GM18867 (cell line): ENCODE measurements at regions not wholly inside any gene's neighbourhood (a gene's known extent, or its start where the extent isn't known, plus 50 kb on each side); places are given as distances from the start of the nearest gene placed in this dataset.
"Not testable (repeated sequence)": the region's sequence is repeated elsewhere in the genome, so short reads cannot be mapped to it uniquely, and the experiment has no call there.

Source experiments
- ATAC-seq: cut with Tn5 transposase; IDR thresholded peaks from one replicate; pipeline ENCODE4 v1.9.1; 2021; ENCODE audit warnings: mild to moderate bottlenecking, moderate library complexity; ENCODE audit not compliant: unreplicated experiment

DNA sequence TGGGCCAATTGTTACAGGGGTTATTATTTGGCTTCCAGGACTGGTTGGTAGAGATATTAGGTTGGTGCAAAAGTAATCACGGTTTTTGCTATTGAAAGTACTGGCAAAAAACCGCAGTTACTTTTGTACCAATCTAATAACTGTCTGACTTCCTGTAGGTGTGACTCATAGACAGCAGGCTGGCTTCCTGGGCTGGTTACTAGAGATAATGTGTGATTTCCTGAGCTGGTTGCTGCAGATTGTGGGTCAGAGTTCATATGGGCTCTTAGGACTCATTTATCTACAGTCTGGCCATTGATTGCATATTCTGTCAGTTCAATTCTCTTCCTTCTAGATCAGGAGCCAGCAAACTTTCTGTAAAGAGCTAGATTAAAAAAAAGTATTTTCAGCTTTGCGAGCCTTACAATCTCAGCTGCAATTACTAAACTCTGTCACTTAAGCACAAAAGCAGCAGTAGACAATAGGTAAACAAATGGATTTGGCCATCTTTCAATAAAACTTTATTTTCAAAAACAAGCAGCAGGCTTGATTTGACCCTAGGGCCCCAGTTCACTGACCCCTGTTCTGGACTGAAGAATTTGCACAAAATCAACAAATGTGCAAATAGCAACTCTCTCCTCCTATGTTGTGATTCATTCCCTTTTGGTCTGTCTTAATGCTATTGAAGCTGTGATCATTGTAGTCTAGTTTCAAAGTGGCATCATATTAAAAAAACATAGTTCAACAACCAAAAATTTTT lies 50.8 kb upstream of the BOD1L1 start:
- ATAC-seq = no peak

DNA sequence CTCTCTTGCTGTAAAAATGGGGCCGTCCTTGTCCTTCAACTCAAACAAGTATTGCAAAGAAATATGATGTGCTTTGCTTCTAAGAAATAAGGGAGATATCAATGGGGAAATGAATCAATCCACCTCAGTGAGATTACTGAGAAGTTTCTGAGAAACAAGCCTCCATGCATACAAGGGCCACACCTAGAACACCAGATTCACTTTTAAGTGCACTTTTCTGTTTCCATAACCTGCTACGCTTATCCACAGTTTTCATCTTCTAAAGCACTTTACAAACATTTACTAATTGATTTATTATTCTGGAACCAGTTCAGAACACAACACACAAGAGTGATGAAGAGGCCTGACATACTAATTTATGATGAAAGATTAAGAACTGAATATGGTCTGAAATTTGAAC lies 54.0 kb upstream of the BOD1L1 start:
- no peak for ATAC-seq

DNA sequence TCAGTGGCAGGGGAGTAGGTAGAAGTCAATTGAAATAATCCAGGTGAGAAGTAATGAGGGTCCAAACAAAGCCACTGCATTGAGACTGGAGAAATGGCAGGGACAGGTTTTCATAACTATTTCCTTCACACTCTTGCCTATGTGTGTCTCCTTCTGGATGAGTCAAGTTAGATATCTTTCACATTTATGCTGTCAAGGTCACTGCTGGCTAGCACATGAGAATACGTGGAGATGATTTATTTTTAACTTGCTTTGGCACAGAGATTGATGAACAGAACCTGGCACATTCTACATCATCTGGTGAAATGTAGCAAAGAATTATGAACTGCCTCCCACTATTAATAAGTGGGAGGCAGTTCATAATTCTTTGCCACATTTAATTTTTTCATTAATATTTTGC lies 66.7 kb upstream of the BOD1L1 start:
- ATAC-seq = no peak

DNA sequence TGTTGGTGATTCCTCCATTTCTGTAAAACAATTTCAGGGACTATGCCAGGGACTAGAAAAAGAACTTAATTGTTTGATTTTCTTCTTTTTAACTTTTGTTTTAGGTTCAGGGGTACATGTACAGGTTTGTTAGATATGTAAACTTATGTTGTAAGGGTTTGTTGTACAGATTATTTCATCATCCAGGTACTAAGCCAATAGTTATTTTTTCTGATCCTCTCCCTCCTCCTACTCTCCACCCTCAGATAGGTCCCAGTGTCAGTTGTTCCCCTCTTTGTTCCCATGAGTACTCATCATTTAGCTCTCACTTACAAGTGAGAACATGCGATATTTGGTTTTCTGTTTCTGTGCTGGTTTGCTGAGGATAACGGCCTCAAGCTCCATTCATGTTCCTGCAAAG lies 70.8 kb upstream of the BOD1L1 start:
- ATAC-seq = no peak

DNA sequence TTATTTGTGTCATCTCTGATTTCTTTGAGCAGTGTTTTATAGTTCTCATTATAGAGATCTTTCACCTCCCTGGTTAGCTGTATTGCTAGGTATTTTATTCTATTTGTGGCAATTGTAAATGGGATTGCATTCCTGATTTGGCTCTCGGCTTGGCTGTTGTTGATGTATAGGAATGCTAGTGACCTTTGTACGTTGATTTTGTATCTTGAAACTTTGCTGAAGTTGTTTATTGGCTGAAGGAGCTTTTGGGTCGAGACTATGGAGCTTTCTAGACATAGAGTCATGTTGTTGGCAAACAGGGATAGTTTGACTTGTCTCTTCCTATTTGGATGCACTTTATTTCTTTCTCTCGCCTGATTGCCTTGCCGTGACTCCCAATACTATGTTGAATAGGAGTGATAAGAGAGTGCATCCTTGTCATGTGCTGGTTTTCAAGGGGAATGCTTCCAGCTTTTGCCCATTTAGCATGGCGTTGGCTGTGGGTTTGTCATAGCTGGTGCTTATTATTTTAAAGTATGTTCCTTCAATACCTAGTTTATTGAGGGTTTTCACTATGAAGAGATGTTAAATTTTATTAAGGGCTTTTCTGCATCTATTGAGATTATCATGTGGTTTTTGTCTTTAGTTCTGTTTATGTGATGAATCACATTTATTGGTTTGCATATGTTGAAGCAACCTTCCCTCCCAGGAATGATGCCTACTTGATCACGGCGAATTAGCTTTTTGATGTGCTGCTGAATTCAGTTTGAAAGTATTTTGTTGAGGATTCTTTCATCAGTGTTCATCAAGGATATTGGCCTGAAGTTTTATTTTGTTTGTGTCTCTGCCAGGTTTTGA lies 72.7 kb upstream of the BOD1L1 start:
- no peak for ATAC-seq

DNA sequence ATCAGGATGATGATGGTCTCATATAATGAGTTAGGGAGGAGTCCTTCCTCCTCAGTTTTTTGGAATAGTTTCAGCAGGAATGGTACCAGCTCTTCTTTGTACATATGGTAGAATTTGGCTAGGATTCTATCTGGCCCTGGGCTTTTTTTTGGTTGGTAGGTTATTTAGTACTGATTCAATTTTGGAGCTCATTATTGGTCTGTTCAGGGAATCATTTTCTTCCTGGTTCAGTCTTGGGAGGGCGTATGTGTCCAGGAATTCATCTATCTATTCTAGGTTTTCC lies 73.3 kb upstream of the BOD1L1 start:
- ATAC-seq = not testable (repeated sequence)

DNA sequence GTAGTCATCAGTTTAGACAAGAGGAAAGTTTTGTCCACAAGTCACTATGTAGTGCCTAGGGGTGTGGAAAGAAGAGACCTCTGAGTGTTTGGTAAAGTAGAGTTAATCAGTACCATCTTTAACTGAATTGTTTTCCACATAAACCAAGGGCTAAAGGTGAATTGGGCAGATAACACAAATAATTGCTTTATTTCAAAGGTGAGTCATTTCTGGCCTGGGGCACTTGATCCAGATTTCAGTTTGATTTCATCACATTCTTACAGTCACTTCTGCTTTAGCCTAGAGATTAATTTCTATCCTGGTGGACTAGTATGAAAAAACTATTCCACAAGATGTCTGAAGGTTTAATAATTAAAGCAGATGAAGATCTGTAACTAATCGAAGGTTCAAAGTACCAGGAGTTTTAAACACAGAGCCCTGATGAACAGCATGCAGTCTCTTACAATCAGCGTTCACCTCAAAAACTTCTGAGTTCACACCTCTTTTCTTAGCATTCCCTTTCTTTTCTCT lies 74.5 kb upstream of the BOD1L1 start:
- no peak for ATAC-seq

DNA sequence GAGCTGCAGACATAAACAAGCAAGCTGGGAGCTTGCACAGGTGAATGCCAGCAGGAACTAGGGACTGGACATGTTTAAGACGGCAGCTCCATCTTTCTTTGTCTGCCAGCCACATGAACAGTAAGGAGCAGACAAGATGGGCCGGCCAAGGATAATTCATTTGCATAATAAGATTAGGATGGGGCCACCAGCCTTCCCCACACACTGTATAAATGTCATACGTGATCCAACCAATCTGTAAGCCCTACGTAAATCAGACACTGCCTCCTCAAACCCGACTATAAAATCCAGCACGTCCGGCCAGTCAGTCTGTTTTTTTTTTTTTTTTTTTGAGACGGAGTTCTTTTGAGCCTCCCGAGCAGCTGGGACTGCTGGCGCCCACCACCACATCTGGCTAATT lies 75.6 kb upstream of the BOD1L1 start:
- ATAC-seq = no peak

DNA sequence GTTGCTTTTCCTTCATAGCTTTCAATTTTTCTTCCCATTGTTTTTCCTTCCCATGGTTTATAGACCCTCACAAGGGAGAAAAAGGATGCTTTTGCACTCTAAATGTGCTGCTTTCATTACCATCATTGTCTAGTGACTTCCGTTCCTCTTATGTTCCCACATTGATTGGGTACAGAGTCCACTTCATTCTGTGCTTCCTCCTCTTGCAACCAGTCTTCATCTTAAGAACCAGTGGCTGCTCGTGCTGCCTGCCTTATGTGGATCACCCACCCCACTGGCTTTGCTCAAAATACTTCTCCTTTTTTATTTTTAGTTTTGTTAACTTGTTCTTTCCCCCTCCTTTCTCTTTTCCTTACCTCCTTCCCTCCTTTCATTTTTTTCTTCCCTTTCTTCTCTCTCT lies 76.5 kb upstream of the BOD1L1 start:
- no peak for ATAC-seq

DNA sequence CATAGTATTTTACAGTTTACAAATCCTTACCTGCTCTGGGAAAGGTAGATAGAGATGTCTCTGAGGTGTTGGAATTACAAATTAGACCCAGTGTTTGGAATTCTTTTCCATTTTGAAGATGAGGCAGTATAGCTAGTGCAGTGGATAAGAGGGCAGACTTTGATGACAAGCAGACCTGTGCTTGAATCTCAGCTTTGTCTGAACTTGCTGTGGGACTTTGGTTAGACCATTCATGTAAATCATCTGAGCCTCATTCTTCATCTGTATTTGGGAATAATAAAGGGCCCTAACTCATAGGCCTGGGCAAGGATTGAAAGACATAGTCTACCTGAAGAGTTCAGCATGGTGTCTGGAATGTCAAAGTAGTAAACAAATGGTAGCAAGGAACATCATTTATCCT lies 77.2 kb upstream of the BOD1L1 start:
- no peak for ATAC-seq

DNA sequence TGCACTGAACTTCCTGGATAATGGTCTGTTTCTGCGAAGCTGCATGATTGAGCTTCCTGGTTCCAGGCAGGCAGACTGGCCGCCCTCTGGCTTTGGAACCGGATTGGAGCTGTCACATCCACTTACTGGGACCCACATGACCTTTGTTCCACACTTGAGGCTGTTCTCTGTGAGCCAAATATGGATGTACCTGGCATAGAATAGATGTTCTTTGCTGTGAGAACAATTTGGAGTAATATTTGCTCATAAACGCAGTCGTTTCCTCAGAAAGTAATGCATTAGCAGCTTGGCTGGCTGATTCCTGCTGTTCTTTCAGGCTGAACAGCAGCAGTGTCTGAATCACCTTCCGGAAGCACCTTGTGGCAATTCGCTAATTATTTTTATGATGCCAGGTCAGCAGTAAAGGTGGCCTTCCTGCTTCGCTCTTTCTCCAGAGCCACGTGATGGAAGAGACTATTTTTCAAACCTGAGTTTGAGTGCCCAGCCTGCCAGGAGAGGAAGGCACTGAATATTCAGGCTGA lies 78.1 kb upstream of the BOD1L1 start:
- ATAC-seq = no peak

DNA sequence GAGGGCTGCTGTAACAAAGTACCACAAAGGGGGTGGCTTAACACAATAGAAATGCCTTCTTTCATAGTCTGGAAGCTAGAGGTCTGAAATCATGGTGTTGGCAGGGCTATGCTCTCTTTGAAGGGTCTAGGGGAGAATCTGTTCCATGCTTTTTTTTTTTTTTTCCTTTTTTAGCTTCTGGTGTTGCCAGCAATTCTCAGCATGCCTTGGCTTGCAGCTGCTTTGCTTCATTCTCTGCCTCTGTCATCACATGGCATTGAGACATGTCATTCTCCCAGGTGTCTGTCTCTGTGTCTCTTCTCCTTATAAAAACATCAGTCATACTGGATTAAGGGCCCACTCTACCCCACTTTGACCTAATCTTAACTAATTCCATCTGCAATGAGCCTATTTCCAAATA lies 78.6 kb upstream of the BOD1L1 start:
- ATAC-seq = no peak

DNA sequence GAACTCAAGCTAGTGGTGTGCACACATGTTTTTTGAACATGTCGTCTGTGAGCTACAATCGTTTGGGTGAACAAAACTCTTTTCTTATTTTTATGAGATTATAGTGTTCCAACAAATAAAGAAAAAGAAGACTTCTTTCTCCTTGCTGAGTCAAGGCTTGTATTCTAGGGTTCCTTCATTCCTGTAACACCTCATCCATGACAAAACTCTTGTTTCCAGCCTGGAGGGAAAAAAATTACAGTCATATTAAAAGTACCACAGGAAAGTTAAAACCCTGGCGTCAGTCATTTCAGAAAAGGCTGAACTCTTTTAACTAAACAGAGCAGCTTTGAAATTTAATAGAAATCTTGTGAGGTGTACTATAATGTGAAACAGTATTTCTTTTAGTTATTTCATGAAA lies 79.2 kb upstream of the BOD1L1 start:
- no peak for ATAC-seq

DNA sequence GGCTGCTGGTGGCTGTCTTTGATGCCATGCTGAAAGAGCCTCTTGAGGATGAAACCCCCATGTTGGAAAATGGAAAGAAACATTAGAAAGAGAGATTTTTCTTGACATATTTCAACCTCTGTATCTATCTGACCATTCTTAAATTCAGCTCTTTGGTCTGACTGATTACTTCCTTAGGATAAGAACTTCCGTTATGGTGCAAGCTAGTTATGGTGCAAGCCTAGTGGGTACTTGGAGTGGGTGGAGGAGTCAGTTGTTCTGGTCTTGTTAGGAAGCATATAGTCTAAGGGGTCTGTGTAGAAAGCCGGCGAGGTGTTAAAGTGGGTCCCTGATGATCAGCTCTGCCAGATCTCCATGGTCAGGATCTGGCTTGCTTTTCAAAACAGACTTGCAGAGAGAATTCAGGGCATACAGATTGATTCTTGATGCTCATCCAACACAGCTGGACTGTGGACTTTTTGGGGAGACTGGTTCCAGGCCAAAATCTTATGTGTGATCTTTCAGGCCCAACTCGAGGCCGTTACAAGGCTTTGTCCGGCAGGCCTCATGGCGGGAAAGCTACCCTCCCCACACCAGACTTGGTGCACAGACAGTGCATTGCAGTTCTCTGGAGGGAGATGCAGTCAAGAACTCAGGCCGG lies 82.8 kb upstream of the BOD1L1 start:
- no peak for ATAC-seq

DNA sequence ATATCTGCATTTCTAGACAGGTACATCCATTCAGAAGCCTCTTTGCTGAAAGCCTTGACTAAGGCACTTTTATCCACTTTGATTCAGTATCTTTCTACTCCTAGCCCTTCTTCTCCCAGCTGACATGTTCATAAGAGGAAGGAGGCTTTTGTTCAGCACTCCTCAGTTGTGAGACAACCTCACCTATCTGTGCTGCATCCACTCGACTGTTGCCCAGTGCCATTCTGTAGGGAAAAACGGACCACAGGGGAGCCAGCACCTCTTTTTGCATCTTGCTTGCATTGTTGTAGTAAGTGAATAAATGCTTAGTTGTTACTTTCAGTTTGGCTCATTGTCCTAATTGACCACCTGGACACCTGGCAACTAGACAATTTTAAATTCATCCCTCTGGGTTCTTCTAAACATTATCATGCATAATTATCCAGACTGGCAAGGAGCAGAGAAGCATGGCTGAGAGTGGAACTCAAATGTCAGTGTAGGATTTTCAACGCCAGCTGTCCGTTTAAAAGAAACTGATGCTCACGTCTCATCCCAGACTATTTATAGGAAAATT lies 83.8 kb upstream of the BOD1L1 start:
- ATAC-seq = no peak

DNA sequence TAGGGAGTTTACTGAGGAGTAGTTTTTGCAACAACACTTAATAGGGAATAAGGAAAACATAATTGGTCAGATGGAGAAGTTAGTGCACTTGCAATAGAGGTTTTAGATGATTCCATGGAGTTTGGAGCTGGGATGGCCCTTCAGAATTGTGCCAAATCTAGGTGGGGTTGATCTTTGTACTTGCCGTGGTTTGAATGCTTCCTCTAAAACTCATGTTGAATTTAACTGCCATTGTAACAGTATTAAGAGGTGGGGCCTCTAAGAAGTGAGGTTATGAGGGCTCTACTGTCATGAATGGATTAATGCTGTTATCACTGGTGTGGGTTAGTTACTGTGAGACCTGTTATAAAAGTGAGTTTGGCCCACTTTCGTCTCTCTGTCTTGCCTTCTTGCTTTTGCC lies 94.4 kb upstream of the BOD1L1 start:
- ATAC-seq = no peak

DNA sequence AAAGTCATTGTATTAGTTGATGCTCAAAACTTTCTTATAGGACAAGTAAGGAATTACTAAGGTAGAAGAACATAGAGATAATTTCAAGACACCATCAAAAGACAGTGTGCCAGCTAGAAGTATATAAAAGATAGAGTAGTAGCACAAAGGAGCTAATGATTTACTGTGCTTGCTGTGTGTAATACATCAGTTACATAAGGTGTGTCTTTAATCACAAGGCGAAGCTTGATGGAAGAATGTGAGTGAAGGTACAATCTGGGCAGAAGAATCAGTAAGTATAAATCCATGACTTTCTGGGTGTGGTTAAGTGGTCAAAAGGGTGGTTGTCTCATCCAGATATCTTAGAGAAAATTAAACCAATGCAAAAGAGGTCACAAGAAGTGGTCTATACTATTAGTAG lies 95.1 kb upstream of the BOD1L1 start:
- no peak for ATAC-seq

DNA sequence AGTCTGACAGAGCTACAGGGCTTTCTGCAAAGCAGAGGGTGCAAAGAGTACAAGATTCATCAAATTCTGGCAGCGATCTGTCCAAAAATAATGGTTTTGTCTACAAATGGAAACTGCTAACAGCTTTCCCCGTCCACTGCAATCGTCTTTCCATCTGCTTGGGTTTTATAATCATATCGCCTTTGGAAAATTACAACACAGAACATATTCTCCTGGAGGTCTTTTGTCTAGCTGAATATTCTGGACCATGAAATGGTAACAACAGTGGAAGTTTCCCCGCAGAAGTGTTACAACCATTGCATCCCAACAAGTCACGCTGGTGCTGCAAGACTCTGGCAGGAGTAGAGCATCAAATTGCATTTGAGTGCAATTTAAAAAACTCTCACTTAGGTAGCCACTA lies 101.2 kb upstream of the BOD1L1 start:
- ATAC-seq = no peak

DNA sequence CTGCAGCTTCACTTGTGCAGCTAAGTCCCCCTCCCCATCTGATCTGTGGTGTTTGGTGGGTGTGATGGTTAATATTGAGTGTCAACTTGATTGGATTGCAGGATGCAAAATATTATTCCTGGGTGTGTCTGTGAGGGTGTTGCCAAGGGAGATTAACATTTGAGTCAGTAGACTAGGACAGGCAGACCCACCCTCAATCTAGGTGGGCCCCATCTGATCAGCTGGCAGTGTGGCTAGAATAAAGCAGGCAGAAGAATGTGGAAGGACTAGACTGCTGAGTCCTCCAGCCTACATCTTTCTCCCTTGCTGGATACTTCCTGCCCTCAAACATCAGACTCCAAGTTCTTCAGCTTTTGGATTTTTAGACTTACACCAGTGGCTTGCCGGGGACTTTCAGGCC lies 103.5 kb upstream of the BOD1L1 start:
- ATAC-seq = no peak

DNA sequence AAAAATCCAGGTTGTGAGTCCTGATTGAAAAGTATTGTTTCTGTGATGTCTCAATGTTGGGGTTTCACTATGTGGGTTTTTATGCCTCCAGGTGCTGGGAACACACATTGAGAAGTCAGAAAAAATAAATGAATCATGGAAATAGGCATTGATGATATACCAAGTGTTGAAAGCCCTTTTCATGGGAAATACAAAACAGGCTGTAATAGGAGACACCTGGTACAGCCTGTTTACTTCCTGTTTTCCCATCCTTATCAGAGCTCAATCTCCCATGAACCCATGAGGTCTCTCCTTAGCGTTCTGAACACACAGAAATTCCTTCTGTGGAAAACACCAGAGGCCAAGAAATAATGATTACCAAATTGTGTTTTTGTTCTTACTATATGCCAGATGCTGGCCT lies 106.3 kb upstream of the BOD1L1 start:
- no peak for ATAC-seq

DNA sequence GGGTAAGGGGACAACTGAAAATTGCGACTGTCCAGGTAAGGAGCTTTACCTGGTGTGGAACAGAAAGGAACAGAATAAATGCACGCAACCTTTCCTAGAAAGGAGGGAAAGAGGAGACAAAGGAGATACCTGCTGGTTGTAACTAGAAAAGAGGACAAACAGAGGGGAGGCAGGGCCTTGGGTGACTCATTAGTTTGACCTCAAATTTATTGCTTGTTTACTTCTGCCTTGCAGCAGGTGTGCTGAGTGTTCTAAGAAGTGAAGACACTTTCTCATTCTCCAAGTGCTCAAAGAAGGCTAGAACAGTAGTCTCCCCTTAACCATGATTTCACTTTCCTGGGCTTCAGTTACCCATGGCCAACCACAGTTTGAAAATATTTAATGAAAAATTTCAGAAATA lies 123.1 kb upstream of the BOD1L1 start:
- no peak for ATAC-seq

DNA sequence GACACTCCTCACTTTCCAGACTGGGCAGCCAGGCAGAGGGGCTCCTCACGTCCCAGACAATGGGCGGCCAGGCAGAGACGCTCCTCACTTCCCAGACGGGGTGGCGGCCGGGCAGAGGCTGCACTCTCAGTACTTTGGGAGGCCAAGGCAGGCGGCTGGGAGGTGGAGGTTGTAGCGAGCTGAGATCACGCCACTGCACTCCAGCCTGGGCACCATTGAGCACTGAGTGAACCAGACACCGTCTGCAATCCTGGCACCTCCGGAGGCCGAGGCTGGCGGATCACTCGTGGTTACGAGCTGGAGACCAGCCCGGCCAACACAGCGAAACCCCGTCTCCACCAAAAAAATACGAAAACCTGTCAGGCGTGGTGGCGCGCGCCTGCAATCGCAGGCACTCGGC lies 134.1 kb upstream of the BOD1L1 start:
- not testable (repeated sequence) for ATAC-seq
